SW 1271 (cell line): ENCODE measurements at regions not wholly inside any gene's neighbourhood (a gene's known extent, or its start where the extent isn't known, plus 50 kb on each side); places are given as distances from the start of the nearest gene placed in this dataset.

ENCODE experiments used
- DNase-seq, 2 experiments: peaks; one replicate each; lab custom pipeline; 2025; lab: John Stamatoyannopoulos, UW

DNA sequence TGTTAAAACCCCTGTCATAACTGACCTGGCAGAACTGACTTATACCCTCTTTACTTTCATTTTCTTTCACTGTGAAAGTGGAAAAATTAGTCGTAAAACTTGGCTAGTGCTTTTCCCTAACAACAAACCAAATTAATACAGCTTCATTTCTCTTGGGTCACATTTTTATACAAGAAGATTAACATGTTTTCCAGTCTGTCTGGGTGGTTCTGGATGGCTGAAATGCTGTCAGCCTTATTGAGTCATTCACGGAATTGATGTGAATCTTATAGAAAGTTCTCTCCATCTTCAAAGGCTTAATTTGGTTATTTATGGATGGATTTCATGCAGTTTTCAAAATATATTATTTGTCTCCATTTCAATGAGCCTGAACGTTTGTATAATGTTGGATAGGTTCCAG lies 440.0 kb downstream of the KCTD12 start:
- no peak for DNase-seq

DNA sequence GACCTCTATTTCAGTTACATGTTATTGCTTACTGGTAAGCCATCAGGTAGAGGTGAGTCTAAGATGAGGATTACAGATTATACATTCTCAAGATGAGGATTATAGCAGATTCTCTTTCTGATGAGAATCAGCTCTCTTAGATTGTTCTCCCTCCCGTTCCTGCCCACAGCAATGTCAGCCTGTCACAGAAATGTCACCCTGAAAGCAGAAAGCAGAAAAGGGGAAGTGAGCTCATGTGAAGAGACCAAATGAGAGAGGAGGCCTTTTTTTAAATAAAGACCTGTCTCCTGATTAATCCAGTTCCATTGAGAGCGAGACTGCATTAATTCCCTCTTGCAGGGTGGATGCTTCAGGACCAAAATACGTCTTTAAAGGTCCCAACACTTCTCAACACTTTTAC lies 445.6 kb downstream of the KCTD12 start:
- DNase-seq = no peak

DNA sequence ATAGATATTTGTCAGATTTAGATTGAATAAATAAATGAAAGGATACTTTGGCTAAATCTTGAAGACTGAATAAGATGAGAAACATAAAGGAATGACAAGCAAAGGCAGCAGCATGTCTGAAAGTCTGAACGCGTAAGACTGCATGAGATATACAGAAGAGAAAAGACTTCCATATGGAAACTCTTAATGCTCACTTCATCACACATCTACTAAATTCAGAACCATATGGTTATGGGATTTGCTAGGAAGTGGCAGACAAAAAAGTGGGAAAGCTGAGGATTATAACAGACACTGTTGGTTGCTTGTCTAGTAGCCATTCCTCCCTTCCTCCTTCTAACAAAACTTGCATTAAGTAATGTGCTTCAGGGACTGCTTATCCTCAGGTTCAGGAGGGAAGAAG lies 446.7 kb downstream of the KCTD12 start:
- DNase-seq = no peak

DNA sequence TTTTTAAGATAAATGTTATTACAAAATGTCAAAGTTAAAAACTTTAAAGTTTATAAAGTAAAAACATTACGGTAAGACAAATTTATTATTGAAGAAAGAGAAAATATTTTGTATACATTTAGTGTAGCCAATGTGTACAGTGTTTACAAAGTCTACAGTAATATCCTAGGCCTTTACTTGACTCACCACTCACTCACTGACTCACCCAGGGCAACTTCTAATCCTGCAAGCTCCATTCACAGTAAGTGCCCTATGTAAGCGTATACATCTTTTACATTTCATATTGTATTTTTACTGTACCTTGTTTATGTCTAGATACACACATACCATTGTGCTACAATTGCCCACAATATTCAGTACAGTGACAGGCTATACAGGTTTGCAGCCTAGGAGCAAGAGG lies 448.2 kb downstream of the KCTD12 start:
- DNase-seq = no peak

DNA sequence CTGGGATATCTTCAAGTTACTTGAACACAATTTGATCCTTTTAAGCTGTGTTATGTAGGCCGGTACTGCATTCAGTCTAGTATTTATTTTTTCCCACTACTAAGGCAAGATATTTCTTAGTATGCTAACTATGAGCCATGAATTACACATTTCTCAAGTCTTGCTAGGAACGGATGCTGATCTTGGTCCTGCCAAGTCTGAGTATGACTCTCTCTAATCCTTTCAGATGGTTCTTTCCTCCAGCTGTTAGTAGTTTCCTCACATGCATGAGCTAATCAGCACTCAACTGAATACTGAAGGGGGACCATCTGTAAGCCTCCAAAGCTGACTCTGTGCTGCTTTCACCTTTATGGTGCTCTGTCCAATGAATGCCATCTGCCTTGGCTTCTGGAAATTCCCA lies 460.3 kb downstream of the KCTD12 start:
- DNase-seq = no peak

DNA sequence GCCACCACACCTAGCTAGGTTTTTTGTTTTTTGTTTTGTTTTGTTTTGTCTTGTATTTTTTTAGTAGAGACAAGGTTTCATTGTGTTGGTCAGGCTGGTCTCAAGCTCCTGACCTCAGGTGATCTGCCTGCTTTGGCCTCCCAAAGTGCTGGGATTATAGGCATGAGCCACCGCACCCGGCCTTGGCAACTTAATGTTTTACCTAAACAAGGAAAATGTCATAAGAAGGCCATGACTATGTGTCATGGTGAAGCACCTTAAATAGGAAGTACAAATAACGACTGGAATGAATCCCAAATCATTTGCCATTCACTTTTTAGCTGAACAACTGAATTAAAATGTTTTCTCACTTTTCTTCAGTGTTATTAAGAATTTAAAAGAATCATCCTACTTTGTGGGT lies 465.2 kb downstream of the KCTD12 start:
- DNase-seq = no peak

DNA sequence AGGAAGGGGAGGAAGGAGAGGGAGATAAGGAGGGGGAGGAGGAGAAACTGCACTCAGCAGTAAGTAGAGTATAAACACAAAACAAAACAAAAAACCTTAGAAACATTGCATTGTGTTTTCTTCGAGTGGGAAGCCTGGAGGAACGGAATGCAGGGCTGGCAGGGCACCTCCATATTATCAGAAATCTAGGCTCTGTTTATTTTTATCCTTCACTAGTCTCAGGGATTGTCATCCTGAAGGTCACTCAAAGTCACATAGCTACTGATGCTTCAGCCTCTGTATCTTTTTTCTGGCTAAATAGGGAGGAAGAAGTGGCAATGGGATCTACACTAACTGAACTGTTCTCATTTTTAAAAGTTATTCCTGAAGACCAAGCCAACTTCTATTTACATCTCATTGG lies 467.8 kb downstream of the KCTD12 start:
- no peak for DNase-seq

DNA sequence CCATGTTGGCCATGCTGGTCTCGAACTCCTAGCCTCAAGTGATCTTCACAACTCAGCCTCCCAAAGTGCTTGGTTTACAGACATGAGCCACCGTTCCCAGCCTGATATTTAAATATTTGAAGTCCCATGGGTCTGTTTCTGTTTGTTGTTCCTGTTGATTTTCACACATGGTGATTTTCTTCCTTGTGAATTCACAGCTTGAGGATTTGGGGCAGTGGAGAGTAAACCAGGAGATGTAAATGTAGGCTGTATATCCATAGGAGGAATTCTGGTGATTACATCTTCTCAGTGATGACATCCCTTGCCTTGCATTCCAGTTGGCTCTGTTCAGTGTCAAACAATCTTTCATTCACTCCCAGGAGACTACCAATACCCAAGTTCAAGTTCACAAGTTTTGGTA lies 471.9 kb downstream of the KCTD12 start:
- DNase-seq = no peak

DNA sequence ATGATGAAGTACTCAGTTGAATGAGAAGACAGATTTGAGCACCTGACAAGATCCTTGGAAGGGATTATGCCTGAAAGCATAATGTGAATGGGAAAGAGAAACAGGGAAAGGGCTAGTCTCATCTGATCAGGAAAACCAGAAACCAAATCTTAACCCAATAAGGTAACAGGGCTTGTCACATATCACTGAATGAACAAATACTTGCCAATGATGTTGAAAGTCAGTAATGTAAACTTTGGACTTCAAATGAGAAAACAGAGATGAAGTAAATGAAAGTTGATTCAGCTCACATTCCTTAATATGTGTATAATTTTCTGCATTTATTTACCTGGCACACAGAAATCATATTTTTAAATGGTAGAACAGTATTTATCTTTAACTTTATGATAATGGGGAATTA lies 480.0 kb downstream of the KCTD12 start:
- DNase-seq = no peak

DNA sequence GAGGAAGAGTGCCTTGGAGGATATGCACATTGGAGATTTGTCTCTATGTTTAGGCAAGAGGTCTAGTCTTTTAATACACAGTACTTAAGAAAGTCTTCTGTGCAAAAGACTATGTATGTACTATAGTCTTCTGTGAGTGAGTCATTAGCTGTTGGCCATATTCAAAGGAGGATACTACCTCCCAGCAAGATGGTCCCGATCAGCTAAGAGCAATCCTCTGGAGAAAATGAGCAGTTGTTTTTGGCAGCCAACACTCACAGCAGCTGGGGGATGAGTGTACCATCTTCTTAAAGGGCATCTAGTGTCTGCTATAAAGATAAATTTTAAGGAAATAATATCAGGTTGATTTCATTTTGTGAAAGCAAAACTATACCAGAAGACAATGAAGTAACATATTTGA lies 487.8 kb downstream of the KCTD12 start:
- DNase-seq = no peak

DNA sequence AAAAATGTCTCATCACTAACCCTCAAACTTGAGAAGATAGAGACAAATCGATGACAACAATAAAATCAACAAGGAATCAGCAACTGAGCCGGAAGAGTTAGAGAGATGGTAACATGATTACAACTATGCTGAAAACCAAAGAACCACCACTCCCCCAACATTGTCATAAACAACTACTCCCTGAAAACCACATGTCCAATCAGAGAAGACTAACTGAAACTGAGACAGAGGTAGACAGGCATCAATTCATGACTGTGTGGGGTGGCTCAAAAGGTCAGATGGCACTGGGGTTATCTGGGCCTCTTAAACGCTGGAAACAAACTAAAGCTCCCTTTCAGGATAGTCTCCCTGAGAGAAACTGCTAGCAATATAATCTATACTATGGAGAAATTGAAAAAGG lies 488.8 kb downstream of the KCTD12 start:
- DNase-seq = no peak

DNA sequence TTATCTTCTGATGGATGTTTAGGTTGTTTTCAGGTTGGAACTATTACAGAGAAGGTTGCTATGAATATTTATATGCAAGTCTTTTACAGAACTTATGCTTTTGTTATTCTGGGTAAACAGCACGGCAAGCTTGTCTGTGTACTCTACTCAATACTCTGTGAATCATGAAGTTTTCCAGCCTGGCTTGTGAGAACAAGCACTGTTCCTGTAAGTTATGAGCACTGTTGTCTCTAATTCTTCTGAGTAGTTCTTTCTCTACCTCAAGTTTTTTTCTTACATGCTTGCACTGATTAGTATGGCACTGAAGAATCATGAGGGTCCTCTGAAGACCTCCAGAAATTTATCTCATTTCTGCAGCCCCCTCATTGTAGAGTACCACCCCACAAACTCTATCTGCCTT lies 496.9 kb downstream of the KCTD12 start:
- no peak for DNase-seq

DNA sequence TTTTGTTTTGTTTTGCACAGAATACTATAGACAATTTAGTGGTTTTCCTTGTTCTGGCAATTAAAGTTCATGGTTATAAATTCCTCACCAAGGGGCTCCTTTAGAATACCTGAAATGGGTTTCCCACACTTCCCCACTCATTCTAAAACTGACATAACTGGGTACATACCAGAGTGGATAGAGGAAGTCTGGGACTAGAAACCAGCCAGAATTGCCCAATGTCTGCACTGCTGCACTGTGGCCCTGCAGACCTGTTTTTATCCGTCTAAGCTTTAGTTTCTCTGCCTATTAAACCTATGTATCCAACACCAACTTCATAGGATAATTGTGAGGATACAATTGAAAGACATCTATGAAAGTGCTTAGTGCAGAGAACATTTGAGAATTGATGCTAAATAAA lies 498.6 kb downstream of the KCTD12 start:
- no peak for DNase-seq

DNA sequence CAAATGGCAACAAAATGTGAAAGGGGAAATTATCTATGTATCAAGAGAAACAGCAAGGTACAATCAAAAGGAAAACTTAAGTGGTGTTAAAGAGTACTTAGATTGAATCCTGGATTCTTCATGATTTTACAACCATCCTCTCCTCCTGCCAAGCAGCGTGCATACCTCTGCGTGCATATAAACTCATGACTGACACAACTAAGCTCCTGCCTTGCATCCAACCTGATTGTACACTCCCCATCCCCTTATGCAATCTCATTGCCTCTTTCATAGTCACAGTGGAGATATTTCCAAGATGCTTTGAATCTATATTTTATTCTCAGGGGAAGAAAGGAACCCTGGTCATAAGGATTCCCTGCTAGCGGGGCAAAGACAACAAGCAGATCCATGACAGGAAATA lies 499.9 kb downstream of the KCTD12 start:
- DNase-seq = no peak

DNA sequence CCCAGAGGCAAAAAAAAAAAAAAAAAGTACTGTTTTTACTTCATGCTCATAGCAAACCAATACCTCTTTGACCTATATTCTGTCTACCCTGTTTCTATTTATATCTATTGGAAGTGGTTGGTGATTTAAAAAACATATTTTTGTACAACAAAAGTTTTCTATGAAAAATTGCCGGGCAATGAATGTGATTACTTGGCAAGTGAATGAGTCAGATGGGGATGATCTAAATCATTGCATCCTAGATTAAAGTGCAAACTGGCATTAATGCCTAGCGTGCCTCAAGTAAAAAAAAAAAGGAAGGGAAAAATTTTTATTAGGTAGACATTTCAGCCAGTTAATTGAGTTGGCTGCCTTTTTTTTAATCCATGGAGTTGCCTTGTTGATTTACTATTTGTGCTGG lies 500.6 kb downstream of the KCTD12 start:
- no peak for DNase-seq

DNA sequence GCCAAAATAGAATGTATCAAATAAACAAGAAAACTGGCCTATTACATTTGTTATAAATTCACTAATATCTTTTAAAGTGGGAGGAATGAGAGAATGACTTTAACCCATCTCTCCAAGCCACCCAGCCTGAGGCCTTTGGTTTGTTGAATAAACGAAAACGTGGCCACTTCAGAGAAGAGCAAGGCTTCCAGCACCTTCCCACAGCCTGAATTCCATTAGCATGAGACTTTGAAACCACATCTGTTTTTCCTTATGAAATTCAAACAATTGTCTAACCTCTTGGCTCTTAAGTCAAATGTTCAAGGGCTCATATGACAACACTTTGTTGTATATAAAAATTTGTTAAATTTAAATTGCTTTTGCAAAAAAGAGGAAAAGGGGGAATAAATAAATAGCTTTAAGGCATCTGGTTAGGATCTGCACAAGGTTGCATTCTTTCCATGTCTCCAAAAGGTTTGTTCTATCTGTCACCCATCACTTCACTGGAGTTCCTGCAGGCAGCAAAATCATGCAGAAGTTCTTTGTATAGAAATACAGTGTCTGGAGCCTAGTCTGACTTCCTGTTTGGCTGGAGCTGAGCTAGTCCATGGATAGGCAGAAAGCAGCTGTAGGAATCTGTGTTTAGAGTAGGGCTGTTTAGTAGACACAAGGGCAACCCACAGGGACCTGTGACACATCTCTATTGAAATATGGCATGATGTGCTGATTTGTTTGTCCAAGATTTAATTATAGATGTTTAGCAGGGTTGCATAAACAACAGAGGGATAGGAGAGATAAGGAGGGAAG lies 502.3 kb downstream of the KCTD12 start:
- no peak for DNase-seq

DNA sequence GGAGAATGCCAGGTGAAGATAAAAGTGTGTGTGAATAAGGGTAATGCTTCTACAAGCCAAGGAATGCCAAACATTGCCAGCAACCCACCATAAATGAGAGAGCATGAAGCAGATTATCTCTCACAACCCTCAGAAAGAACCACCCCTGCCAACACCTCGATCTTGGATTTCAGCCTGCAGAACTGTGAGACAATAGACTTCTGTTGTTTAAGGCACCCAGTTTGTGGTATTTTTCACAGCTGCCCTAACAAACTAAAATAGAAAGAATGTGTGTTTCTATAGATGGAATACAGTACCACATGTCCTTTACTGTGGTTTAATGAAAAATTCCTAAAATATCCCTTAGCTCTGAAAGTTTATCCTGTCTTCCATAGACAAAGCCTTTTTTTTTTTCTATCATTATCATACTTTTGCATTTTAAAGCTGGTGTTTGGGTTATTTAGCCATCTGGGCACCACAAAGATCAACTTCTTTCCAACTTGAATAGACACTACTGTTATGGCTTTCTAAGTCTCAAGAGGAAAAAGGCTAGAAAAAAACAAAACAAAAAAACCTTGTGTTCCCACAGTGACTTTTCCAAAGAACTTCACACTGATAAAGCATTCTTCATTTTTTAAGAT lies 505.6 kb downstream of the KCTD12 start:
- no peak for DNase-seq

DNA sequence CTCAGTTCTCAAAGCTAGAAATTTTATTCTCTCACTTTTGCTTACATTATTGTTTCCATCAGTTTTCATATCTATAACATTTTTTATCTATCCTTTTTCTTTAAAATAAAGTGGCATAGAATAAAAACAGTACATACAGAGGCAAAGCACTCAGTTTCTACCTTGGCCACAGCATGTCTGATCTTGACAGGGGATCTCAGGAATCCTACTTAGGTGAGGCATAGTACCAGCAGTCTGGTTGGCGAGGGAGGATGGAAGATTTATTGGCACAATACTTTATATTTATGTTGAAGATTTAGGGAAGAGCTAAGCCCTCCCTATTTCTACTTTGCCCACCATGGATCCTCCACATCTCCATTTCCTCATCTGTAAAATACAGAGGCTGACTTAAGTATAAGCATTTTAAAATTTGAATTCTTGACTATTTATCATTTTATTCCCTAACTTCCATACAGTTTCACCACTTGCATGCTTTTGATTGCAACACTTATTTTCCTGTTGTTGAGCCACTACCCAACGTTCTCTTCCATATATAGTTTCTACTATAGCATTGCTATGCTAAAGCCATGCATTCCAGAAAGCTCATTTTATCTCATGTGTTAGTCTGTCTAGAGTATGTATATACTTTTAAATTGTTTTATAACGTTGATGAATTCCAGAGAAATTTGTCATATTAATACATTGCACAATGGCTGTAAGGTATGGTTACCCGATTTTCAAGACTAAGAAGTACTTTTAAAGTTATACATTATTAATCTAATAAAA lies 506.7 kb downstream of the KCTD12 start:
- DNase-seq = no peak

DNA sequence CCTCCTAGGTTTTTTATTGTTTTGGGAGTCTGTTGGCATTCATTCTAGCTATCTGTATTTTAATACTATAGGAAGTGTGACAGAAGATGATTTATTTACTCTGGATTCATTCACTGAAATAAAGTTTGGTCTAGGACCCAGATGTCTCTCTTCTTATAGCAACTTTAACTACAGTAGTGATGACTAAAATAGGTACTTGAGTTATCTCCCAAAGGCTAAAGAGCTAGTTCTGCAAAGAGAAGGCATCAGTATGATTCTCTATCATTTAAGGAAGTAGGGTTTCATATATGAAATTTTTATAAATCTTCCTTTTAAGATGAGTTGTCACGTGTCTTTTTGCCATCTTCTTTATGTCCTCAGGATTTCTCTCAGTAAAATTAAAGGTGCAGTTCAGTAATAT lies 507.4 kb downstream of the KCTD12 start:
- DNase-seq = no peak

DNA sequence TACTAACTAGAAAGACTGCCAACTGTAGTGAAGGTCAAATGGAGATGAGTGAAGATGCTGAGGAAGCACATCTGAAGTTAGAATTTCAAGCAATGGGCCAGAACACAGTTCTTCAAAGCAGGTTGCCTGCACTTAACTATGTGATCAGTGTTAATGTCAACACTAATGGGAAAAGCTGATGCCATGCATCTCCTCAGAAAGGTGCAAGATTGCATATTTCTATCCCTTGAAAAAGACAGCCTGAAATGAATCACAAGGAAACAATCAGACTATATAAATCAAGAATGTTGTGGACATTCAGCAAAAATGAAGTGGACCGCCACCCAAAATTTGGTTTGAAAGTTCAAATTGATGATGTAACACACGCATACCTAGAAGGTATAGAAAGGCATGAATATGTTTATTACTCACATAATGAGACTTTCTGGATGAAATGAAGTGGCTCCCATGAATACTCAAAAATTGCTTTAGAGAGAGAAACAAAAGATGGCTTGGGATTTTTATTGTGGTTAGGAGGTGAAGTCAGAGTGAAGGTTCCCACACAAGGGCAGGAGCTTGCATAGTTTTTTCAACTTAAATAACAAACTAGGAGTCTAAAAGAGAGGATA lies 522.4 kb downstream of the KCTD12 start:
- DNase-seq = no peak

DNA sequence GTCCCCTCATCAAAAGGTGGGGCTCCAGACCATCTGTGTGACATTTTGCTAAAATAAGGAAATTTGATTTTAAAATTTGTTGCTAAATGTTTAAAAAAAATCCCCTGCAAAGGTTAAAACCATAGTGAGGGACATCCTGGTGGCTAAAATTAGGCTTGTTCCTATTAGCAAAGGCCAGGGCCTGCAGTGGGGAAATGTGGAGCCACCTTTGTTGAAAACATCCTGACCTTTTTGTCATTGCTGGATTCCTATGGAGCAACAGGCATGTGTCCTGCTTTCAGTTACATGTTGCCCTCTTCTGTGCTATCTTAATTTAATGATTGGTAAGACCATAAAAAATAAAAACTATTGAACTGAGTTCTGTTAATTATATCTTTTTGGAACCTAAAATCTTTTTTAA lies 524.3 kb downstream of the KCTD12 start:
- no peak for DNase-seq

DNA sequence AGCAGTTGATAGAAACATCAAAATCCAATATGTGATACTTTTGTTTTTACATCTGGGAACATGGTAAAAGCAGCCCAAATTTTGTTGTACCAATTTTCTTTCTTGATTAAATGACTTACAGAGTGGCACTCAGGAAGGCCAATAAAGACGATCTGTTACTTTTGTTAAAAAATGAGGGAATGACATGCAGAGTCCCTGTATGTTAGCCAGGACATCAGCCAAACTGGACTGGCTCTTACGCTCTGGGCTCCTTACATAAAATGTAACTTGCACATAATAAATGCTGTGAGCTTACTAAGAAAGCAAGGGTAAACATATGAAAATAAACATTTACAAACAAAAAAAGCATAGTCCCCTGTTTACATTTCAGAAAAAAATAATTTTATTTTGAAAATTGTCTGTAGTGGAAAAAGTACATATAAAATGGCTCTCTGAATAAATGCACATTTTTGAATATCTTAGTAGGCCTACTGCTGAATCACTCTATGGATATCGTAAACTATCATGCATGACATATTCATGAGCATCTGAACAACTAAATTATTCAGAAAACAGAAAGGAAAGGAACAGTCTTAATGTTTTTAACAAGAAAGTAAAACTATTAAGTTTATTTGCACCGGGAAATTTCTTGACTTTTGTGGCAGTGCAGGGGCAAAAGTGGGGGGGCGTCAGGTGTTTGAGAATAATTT lies 534.5 kb downstream of the KCTD12 start:
- no peak for DNase-seq
